Heart right ventricle (tissue), 16 donors: ENCODE measurements at regions not wholly inside any gene's neighbourhood (a gene's known extent, or its start where the extent isn't known, plus 50 kb on each side); places are given as distances from the start of the nearest gene placed in this dataset.

Experiments used
- ATAC-seq, 8 donors: fragments of 200-7000 bp; cut with Tn5 transposase; one replicate each; pipeline ENCODE4 v1.9.1; 2020; ENCODE audit warnings: mild to moderate bottlenecking in 8 of 8, moderate library complexity in 8 of 8, moderate number of reproducible peaks in 1 of 8
- DNase-seq, 2 donors: peaks; one replicate each; pipeline ENCODE4 v3.0.0-alpha.2; 2020
- H3K27ac ChIP-seq, 10 donors: fragments of 200-600 bp; sonication (generic) in 2 of 10; one replicate each; pipeline versions ENCODE4 v1.5.0 to v1.8.0; 2020 to 2022; ENCODE audit warnings: mild to moderate bottlenecking in 3 of 10
- H3K27me3 ChIP-seq, 7 donors: fragments of 200-600 bp; one replicate each; pipeline ENCODE4 v1.8.0; 2021 to 2022; ENCODE audit warnings: mild to moderate bottlenecking in 2 of 7
- H3K36me3 ChIP-seq, 9 donors: fragments of 200-600 bp; sonication (generic) in 1 of 9; one replicate each; pipeline versions ENCODE4 v1.5.0 to v1.8.0; 2020 to 2022; ENCODE audit warnings: mild to moderate bottlenecking in 2 of 9
- H3K4me1 ChIP-seq, 9 donors: fragments of 200-600 bp; sonication (generic) in 1 of 9; one replicate each; pipeline versions ENCODE4 v1.5.0 to v1.8.0; 2020 to 2022; ENCODE audit warnings: mild to moderate bottlenecking in 4 of 9
- H3K4me3 ChIP-seq, 10 donors: fragments of 200-600 bp; sonication (generic) in 2 of 10; one replicate each; pipeline versions ENCODE4 v1.5.0 to v1.8.0; 2020 to 2022; ENCODE audit warnings: mild to moderate bottlenecking in 7 of 10, moderate library complexity in 2 of 10
- H3K9me3 ChIP-seq, 11 donors: fragments of 200-600 bp in 10 of 11; sonication (generic) in 2 of 11; one replicate each; pipeline versions ENCODE4 v1.5.0 to v1.8.0; 2013 to 2022; ENCODE audit warnings: mild to moderate bottlenecking in 2 of 11, control low read depth in 1 of 11, moderate library complexity in 1 of 11
- CTCF ChIP-seq, 9 donors: fragments of 200-600 bp; sonication (generic) in 2 of 9; IDR thresholded peaks; one replicate each; pipeline versions ENCODE4 v1.5.0 to v1.8.0; 2021 to 2022; ENCODE audit warnings: antibody characterized with exemption in 9 of 9, mild to moderate bottlenecking in 5 of 9, moderate library complexity in 1 of 9
- whole genome bisulfite sequencing, 2 donors: extraction: QIAGEN DNeasy Blood & Tissue Kit; methylation state at CpG; one replicate each; pipeline ENCODE4 v1.1.7; 2013; ENCODE audit warnings: inconsistent platforms in 1 of 2; 5-methylcytosine and 5-hydroxymethylcytosine counted together
- intact Hi-C, 10 donors: fragments of 100-400 bp; cut with DNase I; formaldehyde crosslinking; loops; one replicate each; pipeline versions ENCODE4 v1.11.1 to v1.14.2; 2022
- donor health status: Arrhythmogenic right ventricular cardiomyopathy.
- donor health status: ischemic (EF 13 %, LVEDD 7.1; RV severe dilation, severe dysfunction).
- donor health status: healthy with polysubstance abuse.
- donor health status: DM: no; HTN: yes; CAD: no.
- donor health status: DM: no; HTN: no; CAD: no.
- donor health status: ischemic (EF 25% LVEDD 6.9; RV normal size, moderate dysfunction).
- donor health status: ischemic (EF 25% LVEDD 5.7; RV mildly dilated, moderate dysfunction).
- donor health status: healthy.
- donor health status: DM: yes; HTN: yes; CAD: no.
- donor health status: Ischemic cardiomyopathy.
- donor health status: ischemic (EF 35%, LVEDD 5.7; RV mildly dilated, moderate dysfunction).
- donor health status: nonischemic (EF 11% LVEDD 7.7; RV severe dilation, severe dysfunction).
- donor health status: DM: yes; HTN: yes; CAD: no.
- donor health status: PGD.
- donor health status: ischemic (EF 29% LVEDD 5.4; RV normal size, mild dysfunction).
- donor health status: nonischemic (EF 23%, LVEDD 6.1; RV moderate dilation, normal function).

GRCh38 chr9:73745598-73745997 lies 593.9 kb downstream of the ANXA1 start:
- 79 to 86% methylated on average over 3 of the region's 3 CpGs for WGBS, 2 donors
- Histone ChIP-seq H3K36me3 (no peaks in the 10 kb centered on the region), H3K4me3 (no peak overlapping the region)

GRCh38 chr9:73753171-73753570 lies 601.5 kb downstream of the ANXA1 start:
- H3K4me3 ChIP-seq = no peak overlapping the region
- ATAC-seq = no peak
- TF ChIP-seq CTCF (IDR thresholded peaks at IDR 0.05) = no peak

More at GRCh38 chr9:73745598-73745997, 593.9 kb downstream of the ANXA1 start:
- ATAC-seq (no peak), DNase-seq (no peak)
- no peaks in the 10 kb centered on the region for H3K27me3 ChIP-seq
- H3K27ac ChIP-seq = no peak overlapping the region
- intact Hi-C loops = no loop called here
- TF ChIP-seq CTCF (IDR thresholded peaks at IDR 0.05) = no peak
- H3K9me3 ChIP-seq = peaks cover 0 to 15% (median 0%) of the 10 kb centered on the region in 11 donors
- H3K4me1 ChIP-seq = no peaks in the 10 kb centered on the region

DNA sequence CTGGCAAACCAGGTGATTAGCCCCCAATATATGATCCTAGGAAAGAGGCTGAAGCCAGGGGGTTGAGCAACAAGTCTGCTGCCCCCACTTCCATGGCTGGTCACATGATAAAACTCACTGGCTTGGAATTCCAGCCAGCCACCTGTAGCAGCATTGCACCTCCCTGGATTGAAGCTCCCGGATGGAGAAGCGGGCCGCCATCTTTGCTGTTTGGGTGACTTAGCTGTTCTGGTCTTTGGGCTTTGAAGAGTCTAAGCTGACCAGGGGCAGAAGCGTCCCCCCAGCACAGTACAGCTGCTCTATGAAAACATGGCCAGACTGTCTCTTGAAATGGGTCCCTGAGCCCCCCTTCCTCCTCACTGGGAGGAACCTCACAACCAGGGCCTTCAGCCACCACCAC lies 610.2 kb downstream of the ANXA1 start:
- Histone ChIP-seq H3K27ac (no peak overlapping the region), H3K36me3 (no peaks in the 10 kb centered on the region), H3K9me3 (peaks cover 0 to 14% (median 0%) of the 10 kb centered on the region in 11 donors), H3K4me1 (no peaks in the 10 kb centered on the region), H3K27me3 (no peaks in the 10 kb centered on the region), H3K4me3 (no peak overlapping the region)
- DNase-seq = no peak
- intact Hi-C loops = no loop called here
- TF ChIP-seq CTCF (IDR thresholded peaks at IDR 0.05) = no peak
- 87 to 88% methylated on average over 4 of the region's 4 CpGs for WGBS, 2 donors
- ATAC-seq = no peak

More at GRCh38 chr9:73753171-73753570, 601.5 kb downstream of the ANXA1 start:
- H3K4me1 ChIP-seq = no peaks in the 10 kb centered on the region
- no peaks in the 10 kb centered on the region for H3K36me3 ChIP-seq
- no peak for DNase-seq
- no peaks in the 10 kb centered on the region for H3K9me3 ChIP-seq
- no peak overlapping the region for H3K27ac ChIP-seq
- intact Hi-C loops = no loop called here
- no peaks in the 10 kb centered on the region for H3K27me3 ChIP-seq

DNA sequence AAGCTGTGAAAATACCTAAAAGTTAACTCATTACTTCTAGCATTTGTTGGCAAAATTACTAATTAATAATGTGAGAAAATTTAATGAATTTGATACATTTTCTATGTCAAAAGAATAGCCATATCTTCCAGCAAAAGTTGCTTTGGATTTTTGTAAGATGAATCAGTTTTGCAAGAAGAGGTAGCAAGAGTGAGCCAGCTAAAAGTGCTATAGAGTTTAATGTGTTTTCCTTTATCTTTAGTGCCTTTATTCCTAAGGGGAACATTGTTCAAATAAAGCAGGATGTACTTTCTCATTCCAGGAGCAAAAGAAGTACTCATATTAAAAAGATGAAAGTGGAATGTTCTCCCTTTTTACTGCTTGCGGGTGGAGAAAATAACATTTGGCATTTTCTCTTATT lies 622.2 kb downstream of the ANXA1 start:
- DNase-seq = no peak
- WGBS, 2 donors = 46 to 91% methylated on average over 1 of the region's 1 CpG
- H3K4me3 ChIP-seq = no peak overlapping the region
- no peak for ATAC-seq
- H3K36me3 ChIP-seq = no peaks in the 10 kb centered on the region
- no peaks in the 10 kb centered on the region for H3K27me3 ChIP-seq
- no peaks in the 10 kb centered on the region for H3K4me1 ChIP-seq
- no peak overlapping the region for H3K27ac ChIP-seq
- no peak for TF ChIP-seq CTCF (IDR thresholded peaks at IDR 0.05)
- no peaks in the 10 kb centered on the region for H3K9me3 ChIP-seq
- intact Hi-C loops = no loop called here

- intact Hi-C loops = no loop called here
- DNase-seq (no peak), ATAC-seq (no peak)
- Histone ChIP-seq H3K9me3 (peaks cover 0 to 6% (median 0%) of the 10 kb centered on the region in 11 donors), H3K27me3 (no peaks in the 10 kb centered on the region), H3K27ac (no peak overlapping the region), H3K36me3 (no peaks in the 10 kb centered on the region), H3K4me1 (no peaks in the 10 kb centered on the region), H3K4me3 (no peak overlapping the region)
- no peak for TF ChIP-seq CTCF (IDR thresholded peaks at IDR 0.05)
- WGBS, 2 donors = 68 to 75% methylated on average over 2 of the region's 2 CpGs
Measured at GRCh38 chr9:73775757-73776156, 624.1 kb downstream of the ANXA1 start.
